ENCODE measurements at regions not wholly inside any gene's neighbourhood (a gene's known extent, or its start where the extent isn't known, plus 50 kb on each side); places are given as distances from the start of the nearest gene placed in this dataset.

- ATAC-seq (no peak), DNase-seq (no peak)
- no peak for TF ChIP-seq CTCF (IDR thresholded peaks at IDR 0.05)
- no peak for TF ChIP-seq POLR2A (IDR thresholded peaks at IDR 0.05)
- Histone ChIP-seq H3K27ac (no peak overlapping the region), H3K27me3 (no peaks in the 10 kb centered on the region), H3K36me3 (replicated peaks in 1 of 2; ENCODE audit: insufficient read depth in 1 of 2, low read depth in 2 of 2) (no peaks in the 10 kb centered on the region), H3K4me1 (no peaks in the 10 kb centered on the region), H3K4me3 (no peak overlapping the region), H3K9me3 (no peaks in the 10 kb centered on the region)
- 45% methylated on average over 3 of the region's 3 CpGs for whole genome bisulfite sequencing, 2 donors
- intact Hi-C loops (cut with DNase I), result no loop called here
Observed at GRCh38 chr10:62626079-62626478, 178.4 kb upstream of the ADO start.

- H3K4me3 ChIP-seq, result no peak overlapping the region
- H3K9me3 ChIP-seq, result no peaks in the 10 kb centered on the region
- DNase-seq, result no peak
- no peaks in the 10 kb centered on the region for H3K27me3 ChIP-seq
- TF ChIP-seq CTCF (IDR thresholded peaks at IDR 0.05), result no peak
- no peaks in the 10 kb centered on the region for H3K36me3 ChIP-seq (replicated peaks in 1 of 2; ENCODE audit: insufficient read depth in 1 of 2, low read depth in 2 of 2)
- H3K27ac ChIP-seq, result no peak overlapping the region
- H3K4me1 ChIP-seq, result no peaks in the 10 kb centered on the region
- 21 to 35% methylated on average over 2 of the region's 2 CpGs for WGBS, 2 donors
- ATAC-seq, result no peak
- intact Hi-C loops (cut with DNase I), result no loop called here
Observed at GRCh38 chr10:62626817-62627216, 177.7 kb upstream of the ADO start.

DNA sequence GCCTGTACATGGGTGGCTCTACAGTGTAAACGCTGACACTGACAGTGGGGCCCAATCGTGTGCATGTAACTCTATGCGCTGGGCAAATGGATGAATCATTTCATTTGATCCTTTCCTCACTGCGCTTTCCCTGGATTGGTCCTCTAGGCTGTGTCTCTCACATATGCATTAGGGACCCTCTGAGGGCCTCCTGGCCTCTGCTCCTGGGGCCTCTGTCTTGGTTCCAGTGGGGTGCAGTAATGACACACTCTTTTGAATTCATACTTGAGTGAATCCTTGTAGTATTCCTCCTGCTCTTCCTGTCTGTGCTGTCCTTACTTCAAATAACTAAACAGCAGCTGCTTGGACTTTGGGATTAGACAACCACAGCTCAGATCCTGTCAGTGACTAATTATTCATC, 176.5 kb upstream of the ADO start:
- intact Hi-C loops (cut with DNase I), result no loop called here

DNA sequence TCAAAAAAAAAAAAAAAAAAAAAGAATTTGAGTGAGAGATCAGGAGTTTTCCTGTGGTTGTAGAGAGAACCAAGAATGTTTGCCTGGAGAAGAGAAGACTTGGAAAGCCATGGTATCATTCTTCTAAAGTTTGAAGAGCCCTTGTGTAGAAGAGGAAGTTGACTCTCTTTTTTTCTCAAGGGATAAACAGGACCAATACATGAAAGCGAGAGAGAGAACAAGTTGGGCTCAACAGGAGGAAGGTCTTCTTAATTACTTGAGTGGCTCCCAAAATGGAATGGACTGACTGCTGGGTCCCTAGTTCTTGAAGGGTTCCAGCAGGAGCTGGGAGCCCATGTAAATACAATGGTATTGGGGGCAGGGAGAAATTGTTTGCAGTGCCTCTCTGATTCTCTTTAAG, 173.3 kb upstream of the ADO start:
- H3K4me1 ChIP-seq, result no peaks in the 10 kb centered on the region
- intact Hi-C loops (cut with DNase I), result no loop called here
- ATAC-seq, result no peak
- H3K27me3 ChIP-seq, result no peaks in the 10 kb centered on the region
- DNase-seq, result no peak
- no peaks in the 10 kb centered on the region for H3K36me3 ChIP-seq (replicated peaks in 1 of 2; ENCODE audit: insufficient read depth in 1 of 2, low read depth in 2 of 2)
- H3K4me3 ChIP-seq, result no peak overlapping the region
- 0 to 59% methylated on average over 1 of the region's 1 CpG for WGBS, 2 donors
- no peaks in the 10 kb centered on the region for H3K9me3 ChIP-seq
- TF ChIP-seq CTCF (IDR thresholded peaks at IDR 0.05) (no peak), POLR2A (IDR thresholded peaks at IDR 0.05) (no peak)
- no peak overlapping the region for H3K27ac ChIP-seq

More for the DNA sequence above, 176.5 kb upstream of the ADO start:
- WGBS, 2 donors, result 72 to 84% methylated on average over 4 of the region's 4 CpGs
- no peaks in the 10 kb centered on the region for H3K27me3 ChIP-seq
- no peak overlapping the region for H3K27ac ChIP-seq
- ATAC-seq (no peak), DNase-seq (no peak)
- H3K36me3 ChIP-seq (replicated peaks in 1 of 2; ENCODE audit: insufficient read depth in 1 of 2, low read depth in 2 of 2), result no peaks in the 10 kb centered on the region
- no peak overlapping the region for H3K4me3 ChIP-seq
- H3K4me1 ChIP-seq, result no peaks in the 10 kb centered on the region
- no peak for TF ChIP-seq CTCF (IDR thresholded peaks at IDR 0.05)
- no peak for TF ChIP-seq POLR2A (IDR thresholded peaks at IDR 0.05)
- no peaks in the 10 kb centered on the region for H3K9me3 ChIP-seq

- peak in 1 of 4 donors; percentile 61 for DNase-seq
- no peaks in the 10 kb centered on the region for H3K4me1 ChIP-seq
- no peak for TF ChIP-seq CTCF (IDR thresholded peaks at IDR 0.05)
- no peak for TF ChIP-seq POLR2A (IDR thresholded peaks at IDR 0.05)
- H3K36me3 ChIP-seq (replicated peaks in 1 of 2; ENCODE audit: insufficient read depth in 1 of 2, low read depth in 2 of 2), result no peaks in the 10 kb centered on the region
- WGBS, 2 donors, result 53 to 55% methylated on average over 10 to 12 of the region's 12 CpGs
- no peak overlapping the region for H3K27ac ChIP-seq
- ATAC-seq, result no peak
- no peaks in the 10 kb centered on the region for H3K27me3 ChIP-seq
- no peak overlapping the region for H3K4me3 ChIP-seq
- no peaks in the 10 kb centered on the region for H3K9me3 ChIP-seq
- intact Hi-C loops (cut with DNase I), result no loop called here
Observed at GRCh38 chr10:62632071-62632809, 172.3 kb upstream of the ADO start.

Measured in body of pancreas (tissue), 4 donors.